ENCODE measurements at regions not wholly inside any gene's neighbourhood (a gene's known extent, or its start where the extent isn't known, plus 50 kb on each side); places are given as distances from the start of the nearest gene placed in this dataset.

DNA sequence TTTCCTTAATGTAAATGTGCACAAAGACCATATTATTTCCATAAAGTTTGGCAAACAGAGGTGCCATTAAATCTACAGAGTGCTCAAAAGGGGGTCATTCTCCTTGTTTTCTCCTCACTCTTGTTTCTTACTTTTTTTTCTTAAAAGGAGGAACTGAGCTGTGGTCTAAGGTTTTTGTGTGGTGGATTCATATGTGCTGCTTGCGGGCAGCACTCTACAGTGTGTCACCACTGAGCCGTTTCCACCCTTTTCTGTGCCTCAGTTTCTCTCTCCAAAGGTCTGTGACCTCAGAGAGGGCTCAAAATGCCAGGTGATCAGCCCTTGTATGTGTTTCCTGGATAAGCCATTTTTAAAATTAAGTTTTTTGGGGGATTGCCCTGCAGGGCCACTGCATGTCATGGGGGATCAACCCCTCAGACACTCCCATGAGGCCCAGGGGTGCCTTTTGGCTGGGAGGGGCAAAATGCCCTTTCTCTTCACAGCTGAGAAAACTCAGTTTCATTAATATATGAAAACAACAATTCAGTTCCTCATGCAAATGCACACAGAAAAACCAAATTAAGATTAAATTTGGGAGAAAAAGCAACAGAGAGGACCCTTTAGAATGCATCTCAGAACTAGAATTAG lies 56.9 kb upstream of the VOPP1 start:
- Histone ChIP-seq H3K27me3 (ENCODE audit: control insufficient read depth, insufficient read depth, low read length) (no peaks in the 10 kb centered on the region), H3K9me3 (ENCODE audit: control insufficient read depth, low read depth, low read length) (no peaks in the 10 kb centered on the region), H3K4me3 (ENCODE audit: low read length) (no peak overlapping the region), H3K4me1 (ENCODE audit: control insufficient read depth, insufficient read depth, low read length) (no peaks in the 10 kb centered on the region), H3K36me3 (ENCODE audit: control insufficient read depth, insufficient read depth, low read length) (no peaks in the 10 kb centered on the region), H3K27ac (ENCODE audit: low read length) (no peak overlapping the region)
- no peak for DNase-seq
- no CpG with 5 or more reads among the region's 2 CpGs for WGBS (ENCODE audit: insufficient coverage, low lambda C conversion rate)

DNA sequence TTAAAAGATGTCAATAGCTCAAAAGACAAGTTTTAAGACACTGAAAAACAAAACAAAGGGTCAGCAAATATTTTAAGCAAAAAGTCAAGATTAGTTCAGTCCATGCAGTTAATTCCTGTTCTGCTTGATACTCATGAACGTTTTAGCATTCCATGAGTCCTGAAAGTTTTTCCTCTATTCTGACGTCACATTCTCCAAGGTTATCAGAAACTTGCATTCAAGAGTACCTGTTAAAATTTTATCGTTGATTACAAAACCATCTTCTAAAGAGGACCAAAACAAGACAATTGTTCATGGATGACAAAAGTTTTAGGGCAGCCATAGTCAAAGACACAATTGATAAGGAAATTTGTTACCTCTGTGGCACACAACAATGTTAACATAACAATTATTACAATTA lies 52.5 kb upstream of the VOPP1 start:
- no peak overlapping the region for H3K4me3 ChIP-seq (ENCODE audit: low read length)
- no peak for DNase-seq
- H3K27me3 ChIP-seq (ENCODE audit: control insufficient read depth, insufficient read depth, low read length), result no peaks in the 10 kb centered on the region
- H3K27ac ChIP-seq (ENCODE audit: low read length), result no peak overlapping the region
- 66% methylated on average over 2 of the region's 3 CpGs for WGBS (ENCODE audit: insufficient coverage, low lambda C conversion rate)
- no peaks in the 10 kb centered on the region for H3K36me3 ChIP-seq (ENCODE audit: control insufficient read depth, insufficient read depth, low read length)
- H3K9me3 ChIP-seq (ENCODE audit: control insufficient read depth, low read depth, low read length), result no peaks in the 10 kb centered on the region
- no peaks in the 10 kb centered on the region for H3K4me1 ChIP-seq (ENCODE audit: control insufficient read depth, insufficient read depth, low read length)

DNA sequence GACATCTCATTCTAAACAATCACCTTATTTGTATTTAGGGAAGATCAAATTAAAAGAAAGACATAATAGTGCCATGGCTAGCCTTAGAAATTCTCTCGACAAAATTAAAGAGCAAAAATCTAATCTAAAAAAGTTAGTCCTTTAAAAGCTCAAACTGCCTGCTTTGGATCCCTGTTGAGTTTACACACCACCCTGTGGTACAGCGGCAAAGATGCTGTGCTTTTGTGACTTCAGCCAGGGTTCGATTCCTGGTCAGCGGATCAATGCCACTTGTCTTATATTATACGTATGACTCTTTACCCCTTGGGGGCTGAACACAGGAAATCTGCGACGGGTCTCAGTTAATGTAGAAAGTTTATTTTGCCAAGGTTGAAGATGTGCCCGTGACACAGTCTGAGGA lies 51.3 kb upstream of the VOPP1 start:
- H3K4me3 ChIP-seq (ENCODE audit: low read length), result no peak overlapping the region
- H3K4me1 ChIP-seq (ENCODE audit: control insufficient read depth, insufficient read depth, low read length), result no peaks in the 10 kb centered on the region
- H3K36me3 ChIP-seq (ENCODE audit: control insufficient read depth, insufficient read depth, low read length), result no peaks in the 10 kb centered on the region
- H3K27ac ChIP-seq (ENCODE audit: low read length), result no peak overlapping the region
- no peaks in the 10 kb centered on the region for H3K27me3 ChIP-seq (ENCODE audit: control insufficient read depth, insufficient read depth, low read length)
- no peak for DNase-seq
- WGBS (ENCODE audit: insufficient coverage, low lambda C conversion rate), result no CpG with 5 or more reads among the region's 8 CpGs
- peaks cover 3% of the 10 kb centered on the region for H3K9me3 ChIP-seq (ENCODE audit: control insufficient read depth, low read depth, low read length)

DNA sequence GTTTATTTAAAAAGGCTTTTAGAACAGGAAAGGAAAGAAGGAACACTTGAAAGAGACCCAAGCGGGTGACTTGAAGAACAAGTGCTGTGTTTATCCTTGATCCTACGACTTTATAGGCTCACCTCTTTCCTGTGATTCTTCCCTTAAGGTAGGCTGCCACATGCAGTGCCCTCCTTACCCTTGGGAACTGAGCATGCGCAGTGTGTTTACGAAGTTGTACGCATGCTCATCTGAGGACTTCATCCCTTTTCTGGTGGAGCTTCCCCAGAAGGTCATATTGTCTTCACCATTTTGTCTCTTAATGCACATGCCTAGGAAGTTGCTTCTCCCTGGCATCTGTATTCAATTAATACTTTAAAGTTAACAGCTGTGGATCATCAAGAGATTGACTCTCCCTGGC lies 49.9 kb upstream of the VOPP1 start:
- WGBS (ENCODE audit: insufficient coverage, low lambda C conversion rate), result 88% methylated on average over 1 of the region's 5 CpGs
- H3K36me3 ChIP-seq (ENCODE audit: control insufficient read depth, insufficient read depth, low read length), result no peaks in the 10 kb centered on the region
- DNase-seq, result no peak
- peaks cover 3% of the 10 kb centered on the region for H3K9me3 ChIP-seq (ENCODE audit: control insufficient read depth, low read depth, low read length)
- no peak overlapping the region for H3K4me3 ChIP-seq (ENCODE audit: low read length)
- H3K4me1 ChIP-seq (ENCODE audit: control insufficient read depth, insufficient read depth, low read length), result no peaks in the 10 kb centered on the region
- no peak overlapping the region for H3K27ac ChIP-seq (ENCODE audit: low read length)
- no peaks in the 10 kb centered on the region for H3K27me3 ChIP-seq (ENCODE audit: control insufficient read depth, insufficient read depth, low read length)

Measured in large intestine (tissue), 3 donors.